Esophagus (tissue), 2 donors: ENCODE measurements at regions not wholly inside any gene's neighbourhood (a gene's known extent, or its start where the extent isn't known, plus 50 kb on each side); places are given as distances from the start of the nearest gene placed in this dataset.

Experiments
- H3K27ac ChIP-seq, 2 donors: one replicate each; pipeline ENCODE4 v1.5.1; 2013; ENCODE audit warnings: low read depth in 2 of 2, mild to moderate bottlenecking in 2 of 2, inconsistent platforms in 1 of 2, low read length in 1 of 2, moderate library complexity in 1 of 2
- H3K27me3 ChIP-seq, 2 donors: one replicate each; pipeline ENCODE4 v1.6.1; 2013; ENCODE audit warnings: low read length in 2 of 2, control low read depth in 1 of 2, mild to moderate bottlenecking in 1 of 2; ENCODE audit not compliant: insufficient read depth in 2 of 2, control insufficient read depth in 1 of 2
- H3K36me3 ChIP-seq, 2 donors: one replicate each; pipeline ENCODE4 v1.6.1; 2013; ENCODE audit warnings: low read length in 1 of 2; ENCODE audit not compliant: control insufficient read depth in 2 of 2, insufficient read depth in 2 of 2
- H3K4me1 ChIP-seq, 2 donors: one replicate each; pipeline ENCODE4 v1.6.1; 2013; ENCODE audit warnings: low read length in 1 of 2; ENCODE audit not compliant: control insufficient read depth in 2 of 2, insufficient read depth in 2 of 2
- H3K4me3 ChIP-seq, 2 donors: one replicate each; pipeline ENCODE4 v1.5.1; 2013; ENCODE audit warnings: low read length in 2 of 2, mild to moderate bottlenecking in 2 of 2, low read depth in 1 of 2, moderate library complexity in 1 of 2
- H3K9me3 ChIP-seq, 2 donors: one replicate each; pipeline ENCODE4 v1.6.1; 2013; ENCODE audit warnings: mild to moderate bottlenecking in 2 of 2, low read depth in 1 of 2, low read length in 1 of 2, moderate library complexity in 1 of 2; ENCODE audit not compliant: control insufficient read depth in 2 of 2, insufficient read depth in 1 of 2
- WGBS, 2 donors: extraction: QIAGEN DNeasy Blood & Tissue Kit; methylation state at CpG; one replicate each; pipeline ENCODE4 v1.1.7; 2013; 5-methylcytosine and 5-hydroxymethylcytosine counted together
- donor health status: healthy with polysubstance abuse.
- donor health status: Bipolar disorder and iron deficiency.

DNA sequence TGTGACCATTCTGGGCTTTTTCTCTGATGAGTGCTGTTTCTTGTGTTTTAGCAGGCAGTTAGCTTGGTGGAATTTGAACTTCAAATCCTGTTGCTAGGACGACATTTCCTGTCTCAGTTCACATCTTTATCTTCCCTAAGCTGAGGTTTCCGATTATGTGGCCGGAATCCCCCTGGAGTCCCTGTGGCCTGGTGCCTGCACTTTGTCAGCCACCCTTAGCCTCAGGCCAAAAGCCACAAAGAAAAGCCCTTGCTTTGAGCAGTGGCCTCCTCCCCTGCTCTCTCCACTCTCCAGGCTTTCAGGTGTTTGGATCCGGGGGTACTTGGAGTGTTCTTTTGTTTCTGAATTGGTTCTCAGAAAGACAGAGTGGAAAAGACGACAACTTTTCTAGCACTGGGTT is 59.9 kb upstream of the PMEPA1 start:
- WGBS, 2 donors = 63 to 77% methylated on average over 5 of the region's 5 CpGs

DNA sequence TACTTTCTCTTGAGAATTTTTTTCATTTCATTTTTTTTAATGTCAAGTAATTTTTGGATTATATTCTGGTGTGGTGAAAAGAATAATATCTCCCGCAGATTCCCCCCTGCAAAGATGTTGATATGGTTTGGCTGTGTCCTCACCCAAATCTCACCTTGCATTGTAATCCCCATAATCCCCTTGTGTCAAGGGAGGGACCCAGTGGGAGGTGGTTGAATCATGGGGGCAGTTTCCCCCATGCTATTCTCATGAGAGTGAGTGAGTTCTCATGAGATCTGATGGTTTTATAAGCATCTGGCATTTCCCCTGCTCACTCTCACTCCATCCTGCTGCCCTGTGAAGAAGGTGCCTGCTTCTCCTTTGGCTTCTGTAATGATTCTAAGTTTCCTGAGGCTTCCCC is 58.7 kb upstream of the PMEPA1 start:
- Histone ChIP-seq H3K36me3 (no peaks in the 10 kb centered on the region), H3K9me3 (peaks cover 0 to 4% of the 10 kb centered on the region in 2 donors), H3K27ac (no peak overlapping the region), H3K27me3 (no peaks in the 10 kb centered on the region), H3K4me3 (no peak overlapping the region), H3K4me1 (no peaks in the 10 kb centered on the region)
- WGBS, 2 donors = 88 to 96% methylated on average over 1 of the region's 1 CpG

More for the DNA sequence above, 59.9 kb upstream of the PMEPA1 start:
- H3K9me3 ChIP-seq = peaks cover 0 to under 1% of the 10 kb centered on the region in 2 donors
- H3K36me3 ChIP-seq = no peaks in the 10 kb centered on the region
- H3K4me3 ChIP-seq = no peak overlapping the region
- no peaks in the 10 kb centered on the region for H3K4me1 ChIP-seq
- no peaks in the 10 kb centered on the region for H3K27me3 ChIP-seq
- no peak overlapping the region for H3K27ac ChIP-seq

DNA sequence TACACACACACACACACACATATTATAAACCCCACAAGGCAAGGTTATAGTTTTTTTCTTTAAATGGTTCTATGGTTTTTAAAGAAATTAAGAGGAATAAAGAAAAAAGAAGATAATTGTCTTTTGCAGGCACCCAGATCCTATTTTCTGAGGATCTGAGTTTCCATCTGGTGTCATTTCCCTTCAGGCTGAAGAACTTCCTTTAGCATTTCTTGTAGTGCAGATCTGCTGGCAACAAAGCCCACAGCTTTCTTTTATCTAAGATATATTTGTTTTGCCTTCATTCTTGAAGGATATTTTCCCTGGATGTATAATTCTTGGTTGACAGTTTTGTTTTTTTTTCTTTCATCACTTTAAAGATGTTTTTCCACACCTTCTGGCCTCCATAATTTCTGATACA is 57.6 kb upstream of the PMEPA1 start:
- no peaks in the 10 kb centered on the region for H3K36me3 ChIP-seq
- H3K27ac ChIP-seq = no peak overlapping the region
- no peaks in the 10 kb centered on the region for H3K27me3 ChIP-seq
- H3K4me1 ChIP-seq = no peaks in the 10 kb centered on the region
- peaks cover 0 to 4% of the 10 kb centered on the region in 2 donors for H3K9me3 ChIP-seq
- H3K4me3 ChIP-seq = no peak overlapping the region

DNA sequence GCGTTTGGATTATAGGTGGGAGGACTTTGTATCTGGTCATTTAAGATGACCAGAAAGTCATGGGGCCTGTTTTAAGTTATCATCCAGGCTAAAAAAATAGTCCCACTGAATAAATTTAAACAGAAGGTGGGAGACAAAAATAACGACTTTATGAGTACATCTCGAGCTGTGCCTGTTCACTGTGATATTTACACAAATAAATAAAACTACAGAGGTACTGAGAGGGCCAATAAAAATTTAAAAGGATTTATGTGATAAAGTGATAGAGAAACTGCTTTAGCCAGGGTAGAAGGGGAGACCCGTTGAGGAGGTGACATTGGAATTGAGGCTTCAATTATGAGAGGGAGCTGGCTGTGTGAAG is 53.4 kb upstream of the PMEPA1 start:
- no peak overlapping the region for H3K27ac ChIP-seq
- no peaks in the 10 kb centered on the region for H3K27me3 ChIP-seq
- H3K4me3 ChIP-seq = no peak overlapping the region
- H3K4me1 ChIP-seq = no peaks in the 10 kb centered on the region
- H3K36me3 ChIP-seq = no peaks in the 10 kb centered on the region
- peaks cover 0 to 4% of the 10 kb centered on the region in 2 donors for H3K9me3 ChIP-seq
- 74 to 84% methylated on average over 4 of the region's 4 CpGs for WGBS, 2 donors

DNA sequence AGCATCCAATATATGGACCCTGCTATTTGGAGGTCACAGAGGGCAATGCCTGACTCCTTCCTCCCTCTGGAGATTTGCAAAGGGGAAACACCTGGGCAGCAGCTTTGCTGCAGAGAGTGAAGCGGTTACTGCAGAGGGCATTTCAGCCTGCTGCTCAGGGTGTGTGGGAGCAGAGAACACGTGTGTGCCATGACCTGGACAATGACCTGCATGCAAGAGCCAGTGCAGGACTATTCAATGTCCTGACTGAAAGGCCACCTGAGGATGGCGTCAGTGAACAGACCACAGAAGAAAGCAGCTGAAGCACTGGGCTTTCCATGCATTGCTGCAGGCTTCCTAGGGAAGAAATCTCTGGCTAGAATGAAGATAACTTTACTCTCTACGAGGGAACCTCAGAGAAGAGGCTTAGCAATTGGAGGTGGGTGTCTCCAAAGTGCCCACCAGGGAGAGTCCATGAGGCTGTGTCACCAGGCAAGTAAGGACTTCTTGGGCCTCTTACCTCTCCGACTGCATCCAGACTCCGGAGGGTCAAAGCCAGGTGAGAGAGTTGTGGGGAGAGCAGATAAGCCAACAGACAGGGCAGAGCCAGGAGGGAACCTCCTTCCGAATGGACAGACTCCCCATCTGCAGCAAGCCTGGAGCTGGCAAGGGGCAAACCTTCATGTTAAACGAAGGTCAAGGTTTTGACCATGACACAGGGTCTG is 52.9 kb upstream of the PMEPA1 start:
- WGBS, 2 donors = 75 to 82% methylated on average over 8 of the region's 8 CpGs
- Histone ChIP-seq H3K27ac (no peak overlapping the region), H3K4me3 (no peak overlapping the region)

DNA sequence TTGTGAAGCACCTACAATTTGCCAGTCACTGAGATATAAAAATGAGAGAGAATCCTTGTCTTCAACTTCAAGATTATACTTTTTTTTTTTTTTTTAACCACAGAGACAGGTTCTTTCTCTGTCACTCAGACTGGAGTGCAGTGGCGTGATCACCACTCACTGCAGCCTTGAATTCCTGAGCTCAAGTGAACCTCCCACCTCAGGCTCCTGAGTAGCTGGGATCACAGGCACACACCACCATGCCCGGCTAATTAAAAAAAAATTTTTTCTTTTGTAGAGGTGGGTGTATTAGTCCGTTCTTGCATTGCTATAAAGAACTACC is 51.6 kb upstream of the PMEPA1 start:
- WGBS, 2 donors = 88 to 89% methylated on average over 3 of the region's 3 CpGs

More for the DNA sequence above, 52.9 kb upstream of the PMEPA1 start:
- peaks cover 0 to 4% of the 10 kb centered on the region in 2 donors for H3K9me3 ChIP-seq
- H3K27me3 ChIP-seq = no peaks in the 10 kb centered on the region
- no peaks in the 10 kb centered on the region for H3K4me1 ChIP-seq
- no peaks in the 10 kb centered on the region for H3K36me3 ChIP-seq

DNA sequence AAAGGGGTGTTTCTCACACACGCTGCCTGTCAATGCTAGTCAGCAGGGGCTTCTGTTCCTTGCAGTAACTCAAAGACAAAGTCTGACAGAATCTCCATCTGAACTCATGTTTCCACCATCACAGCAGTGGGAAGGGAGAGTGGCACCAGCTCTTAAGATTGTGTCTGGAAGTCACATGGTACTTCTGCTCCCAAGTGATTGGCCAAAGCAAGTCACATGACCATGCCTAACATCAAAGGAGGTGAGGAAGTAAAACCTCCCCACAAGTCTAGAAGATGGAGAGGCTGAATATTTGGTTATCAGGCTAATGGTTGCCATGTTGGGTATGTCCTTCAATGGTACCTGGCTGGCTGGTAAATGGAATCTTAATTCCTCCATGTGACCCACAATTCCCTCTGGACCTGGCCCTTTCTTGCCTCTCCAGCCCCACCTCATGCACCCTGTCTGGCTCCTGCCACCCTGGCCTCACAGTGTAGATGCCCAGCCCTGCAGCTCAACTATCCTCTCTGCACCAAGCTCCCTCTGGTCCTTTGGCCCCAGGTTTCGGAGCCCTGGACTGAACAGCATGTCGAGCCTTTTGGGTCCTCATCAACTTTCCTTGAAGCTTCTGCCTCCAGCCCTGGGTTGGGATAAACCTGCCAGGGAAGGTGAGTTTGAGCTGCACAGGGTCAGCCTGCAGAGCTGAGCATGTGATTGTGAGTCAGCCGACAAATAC is 51.0 kb upstream of the PMEPA1 start:
- H3K4me3 ChIP-seq = no peak overlapping the region
- no peak overlapping the region for H3K27ac ChIP-seq
- H3K4me1 ChIP-seq = no peaks in the 10 kb centered on the region
- no peaks in the 10 kb centered on the region for H3K27me3 ChIP-seq
- WGBS, 2 donors = 89 to 94% methylated on average over 4 of the region's 4 CpGs
- no peaks in the 10 kb centered on the region for H3K36me3 ChIP-seq
- peaks cover 0 to 6% of the 10 kb centered on the region in 2 donors for H3K9me3 ChIP-seq

More for the DNA sequence above, 51.6 kb upstream of the PMEPA1 start:
- Histone ChIP-seq H3K27ac (no peak overlapping the region), H3K9me3 (peaks cover 0 to 6% of the 10 kb centered on the region in 2 donors), H3K36me3 (no peaks in the 10 kb centered on the region), H3K4me1 (no peaks in the 10 kb centered on the region), H3K27me3 (no peaks in the 10 kb centered on the region), H3K4me3 (no peak overlapping the region)

DNA sequence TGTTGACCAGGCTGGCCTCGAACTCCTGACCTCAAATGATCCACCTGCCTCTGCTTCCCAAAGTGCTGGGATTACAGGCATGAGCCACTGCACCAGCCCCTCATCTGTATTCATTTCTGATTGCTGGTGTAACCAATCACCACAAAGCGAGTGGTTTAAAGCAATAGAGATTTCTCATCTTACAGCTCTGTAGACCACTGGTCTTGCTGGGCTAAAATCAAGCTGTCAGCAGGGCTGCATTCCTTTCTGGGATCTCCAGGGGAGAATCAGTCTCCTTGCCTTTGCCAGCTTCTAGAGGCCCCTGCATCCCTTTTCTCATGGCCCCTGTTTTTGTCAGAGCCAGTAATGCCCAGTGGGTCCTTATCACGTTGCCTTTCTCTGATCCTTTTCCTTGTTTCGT is 49.9 kb upstream of the PMEPA1 start:
- Histone ChIP-seq H3K27me3 (no peaks in the 10 kb centered on the region), H3K36me3 (no peaks in the 10 kb centered on the region), H3K27ac (no peak overlapping the region), H3K9me3 (peaks cover 0 to 5% of the 10 kb centered on the region in 2 donors), H3K4me1 (no peaks in the 10 kb centered on the region), H3K4me3 (no peak overlapping the region)
- WGBS, 2 donors = 85 to 89% methylated on average over 4 of the region's 4 CpGs
